Activated CD8-positive, alpha-beta T cell treated with anti-CD3 and anti-CD28 coated beads for 36 hours (primary cell): ENCODE measurements at regions not wholly inside any gene's neighbourhood (a gene's known extent, or its start where the extent isn't known, plus 50 kb on each side); places are given as distances from the start of the nearest gene placed in this dataset.

Source experiments
- ATAC-seq: fragments of 200-7000 bp; cut with Tn5 transposase; one replicate; pipeline ENCODE4 v1.10.0; 2021; ENCODE audit warnings: mild to moderate bottlenecking, moderate library complexity
- CTCF ChIA-PET: fragments of 350-600 bp; sonication (Branson Sonifier 250); formaldehyde crosslinking; loops from one replicate; lab custom pipeline; 2021; ENCODE audit warnings: antibody characterized with exemption; lab: Charles Lee
- POLR2A ChIA-PET: fragments of 350-600 bp; sonication (Branson Sonifier 250); formaldehyde crosslinking; loops from one replicate; lab custom pipeline; 2021; ENCODE audit warnings: antibody characterized with exemption; lab: Charles Lee
- DNase-seq: peaks from one replicate; pipeline ENCODE4 v3.0.0-alpha.2; 2020
- H3K27ac Mint-ChIP-seq: one replicate; pipeline ENCODE4 v1.8.0; 2021; ENCODE audit warnings: mild to moderate bottlenecking, mixed read lengths
- H3K27me3 Mint-ChIP-seq: one replicate; pipeline ENCODE4 v1.8.0; 2021; ENCODE audit warnings: mixed read lengths
- H3K36me3 Mint-ChIP-seq: one replicate; pipeline ENCODE4 v1.8.0; 2021; ENCODE audit warnings: low read depth, mixed read lengths
- H3K4me1 Mint-ChIP-seq: one replicate; pipeline ENCODE4 v1.8.0; 2021; ENCODE audit warnings: low read depth, mixed read lengths
- H3K4me3 Mint-ChIP-seq: one replicate; pipeline ENCODE4 v1.8.0; 2021; ENCODE audit warnings: mild to moderate bottlenecking, moderate library complexity, mixed read lengths
- H3K9me3 Mint-ChIP-seq: one replicate; pipeline ENCODE4 v1.8.0; 2021; ENCODE audit warnings: mixed read lengths
- CTCF ChIP-seq: fragments of 200-600 bp; IDR thresholded peaks from one replicate; pipeline ENCODE4 v1.8.0; 2022; ENCODE audit warnings: antibody characterized with exemption, mild to moderate bottlenecking
- intact Hi-C: fragments of 100-400 bp; cut with micrococcal nuclease; formaldehyde crosslinking; loops from one replicate; pipeline ENCODE4 v1.10.0; 2022

GRCh38 chr22:27129266-27129665 lies 471.9 kb downstream of the MIAT start:
- DNase-seq (no peak), ATAC-seq (no peak)
- no peaks in the 10 kb centered on the region for H3K9me3 Mint-ChIP-seq
- ChIA-PET POLR2A (no interaction called here), CTCF (no interaction called here)
- no peak overlapping the region for H3K4me3 Mint-ChIP-seq
- H3K27me3 Mint-ChIP-seq: peaks cover 19% of the 10 kb centered on the region
- H3K27ac Mint-ChIP-seq: no peak overlapping the region
- H3K4me1 Mint-ChIP-seq: no peaks in the 10 kb centered on the region
- no peak for TF ChIP-seq CTCF
- no peaks in the 10 kb centered on the region for H3K36me3 Mint-ChIP-seq
- intact Hi-C loops: no loop called here

GRCh38 chr22:27130906-27131305 lies 473.5 kb downstream of the MIAT start:
- Mint-ChIP-seq H3K4me3 (no peak overlapping the region), H3K4me1 (no peaks in the 10 kb centered on the region), H3K27me3 (peaks cover 16% of the 10 kb centered on the region), H3K27ac (no peak overlapping the region), H3K9me3 (no peaks in the 10 kb centered on the region), H3K36me3 (no peaks in the 10 kb centered on the region)
- CTCF ChIA-PET: no interaction called here
- ATAC-seq (no peak), DNase-seq (no peak)
- POLR2A ChIA-PET: no interaction called here
- no peak for TF ChIP-seq CTCF
- intact Hi-C loops: no loop called here

GRCh38 chr22:27131346-27131745 lies 474.0 kb downstream of the MIAT start:
- POLR2A ChIA-PET: no interaction called here
- Mint-ChIP-seq H3K4me1 (no peaks in the 10 kb centered on the region), H3K9me3 (no peaks in the 10 kb centered on the region), H3K36me3 (no peaks in the 10 kb centered on the region), H3K27me3 (peaks cover 14% of the 10 kb centered on the region), H3K27ac (no peak overlapping the region), H3K4me3 (no peak overlapping the region)
- ATAC-seq: no peak
- no peak for TF ChIP-seq CTCF
- intact Hi-C loops: no loop called here
- no peak for DNase-seq
- CTCF ChIA-PET: no interaction called here

- no peak overlapping the region for H3K4me3 Mint-ChIP-seq
- H3K36me3 Mint-ChIP-seq: no peaks in the 10 kb centered on the region
- H3K27me3 Mint-ChIP-seq: peaks cover 16% of the 10 kb centered on the region
- no peaks in the 10 kb centered on the region for H3K4me1 Mint-ChIP-seq
- H3K27ac Mint-ChIP-seq: no peak overlapping the region
- ATAC-seq (no peak), DNase-seq (no peak)
- CTCF ChIA-PET: no interaction called here
- intact Hi-C loops: no loop called here
- TF ChIP-seq CTCF: no peak
- POLR2A ChIA-PET: no interaction called here
- no peaks in the 10 kb centered on the region for H3K9me3 Mint-ChIP-seq
These were observed 475.0 kb downstream of the MIAT start for GRCh38 chr22:27132400-27132799.

GRCh38 chr22:27133019-27133431 lies 475.6 kb downstream of the MIAT start:
- Mint-ChIP-seq H3K4me3 (no peak overlapping the region), H3K27me3 (peaks cover 16% of the 10 kb centered on the region), H3K4me1 (no peaks in the 10 kb centered on the region), H3K27ac (no peak overlapping the region), H3K9me3 (no peaks in the 10 kb centered on the region), H3K36me3 (no peaks in the 10 kb centered on the region)
- CTCF ChIA-PET: no interaction called here
- intact Hi-C loops: no loop called here
- ATAC-seq (no peak), DNase-seq (no peak)
- POLR2A ChIA-PET: no interaction called here
- no peak for TF ChIP-seq CTCF
